ENCODE measurements at regions not wholly inside any gene's neighbourhood (a gene's known extent, or its start where the extent isn't known, plus 50 kb on each side); places are given as distances from the start of the nearest gene placed in this dataset.

GRCh38 chr1:184875218-184875617 lies 99.1 kb downstream of the NIBAN1 start (continued):
- TF ChIP-seq RELA (IDR thresholded peaks at IDR 0.05; ENCODE audit: borderline replicate concordance, partially characterized antibody) (no peak), ZNF24 (IDR thresholded peaks at IDR 0.05) (no peak)

DNA sequence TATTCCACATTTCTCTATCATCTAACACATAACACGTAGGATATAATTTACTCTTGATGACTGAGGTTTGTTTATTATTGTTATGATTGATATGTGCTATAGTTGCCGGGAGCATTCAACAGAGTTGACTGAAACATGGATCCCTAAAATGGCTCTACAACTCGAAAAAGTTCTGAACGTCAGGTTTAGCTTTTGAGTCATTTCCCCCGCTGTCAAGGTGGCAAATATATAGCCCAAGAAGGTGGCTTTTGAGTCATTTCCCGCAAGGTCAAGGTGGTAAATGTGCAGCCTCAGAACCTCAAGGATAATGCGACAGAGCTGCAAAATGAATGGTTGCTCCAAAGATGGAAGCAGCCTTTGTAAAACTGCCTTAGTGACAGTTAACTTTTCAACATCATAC lies 104.0 kb downstream of the NIBAN1 start:
- BruUV-seq (replicated peaks) = no TSS peak
- POLR2A ChIA-PET = interaction anchor here (0.5 kb wide), 1 partner anchor 176 kb away, joined by 3 read pairs; no protein-coding TSS in a partner anchor
- H3K27ac ChIP-seq (ENCODE audit: control insufficient read depth, insufficient read depth) = no peak overlapping the region
- peak; percentile 53 for ATAC-seq
- RAD21 ChIA-PET (ENCODE audit: unreplicated experiment) = interaction anchor here (0.7 to 1.2 kb wide), 2 partner anchors 32 to 136 kb away, joined by 3 to 5 read pairs; no protein-coding TSS in a partner anchor
- no peak overlapping the region for H3K9ac ChIP-seq (ENCODE audit: control insufficient read depth, insufficient read depth, low read length)
- H2AFZ ChIP-seq (ENCODE audit: control insufficient read depth, low read depth, low read length) = no peak overlapping the region; the same call in 1 of the 2 replicates
- peaks cover 30% of the 10 kb centered on the region for H3K4me1 ChIP-seq (ENCODE audit: control insufficient read depth, insufficient read depth, low read length)
- intact Hi-C loops (cut with micrococcal nuclease; ENCODE audit: unreplicated experiment) (no loop called here), in situ Hi-C loops (cut with MboI) (no loop called here)
- CTCF ChIA-PET = interaction anchor here (1.3 kb wide), 2 partner anchors 15 to 64 kb away, joined by 4 to 5 read pairs; no protein-coding TSS in a partner anchor
- H3K4me2 ChIP-seq (ENCODE audit: control insufficient read depth, insufficient read depth) = no peak overlapping the region
- DNase-seq (ENCODE audit: low read depth, low spot score) = no peak
- H3K27me3 ChIP-seq (replicated peaks in 1 of 2; ENCODE audit: control insufficient read depth in 2 of 2, insufficient read depth in 2 of 2, low read length in 1 of 2) = no peaks in the 10 kb centered on the region
- H3K36me3 ChIP-seq (ENCODE audit: control insufficient read depth in 2 of 2, insufficient read depth in 2 of 2, low read length in 1 of 2) = no peaks in the 10 kb centered on the region; a peak in 1 of 4 replicates
- 6% methylated on average over 7 of the region's 7 CpGs for WGBS (ENCODE audit: insufficient coverage, insufficient replicate concordance, low lambda C conversion rate, missing lambda C conversion rate)
- no peak for FAIRE-seq
- SMC1A ChIA-PET (ENCODE audit: uncharacterized antibody, unreplicated experiment) = interaction anchor here (0.6 to 4.9 kb wide), 7 partner anchors 10 to 112 kb away, joined by 3 to 29 read pairs (median 4); partner anchors contain the start of gene NIBAN1
- H3K4me3 ChIP-seq = no peak overlapping the region
- no peaks in the 10 kb centered on the region for H4K20me1 ChIP-seq (ENCODE audit: control insufficient read depth, insufficient read depth)
- no peaks in the 10 kb centered on the region for H3K79me2 ChIP-seq (ENCODE audit: control insufficient read depth, insufficient read depth, low read length)
- no peaks in the 10 kb centered on the region; the same call in 2 of the 3 replicates for H3K9me3 ChIP-seq (replicated peaks; ENCODE audit: control insufficient read depth, insufficient read depth, low read length)
- TF ChIP-seq SMC3 (IDR thresholded peaks at IDR 0.05; ENCODE audit: borderline replicate concordance, low read length) (no peak), NFIC (IDR thresholded peaks at IDR 0.05; ENCODE audit: low read depth, low read length) (peak; percentile 91), SKIL (IDR thresholded peaks at IDR 0.05; ENCODE audit: low read depth, poor library complexity, severe bottlenecking) (peak; percentile 27), CBX5 (IDR thresholded peaks at IDR 0.05; ENCODE audit: low read depth) (0 out of 2 replicates have a peak, but pooled peaks have one; percentile 38), ATF7 (IDR thresholded peaks at IDR 0.05; ENCODE audit: low read depth) (no peak), PML (IDR thresholded peaks at IDR 0.05; ENCODE audit: low read length) (peak; percentile 67), JUNB (IDR thresholded peaks at IDR 0.05) (peak; percentile 93), TCF12 (IDR thresholded peaks at IDR 0.05; ENCODE audit: low read depth, low read length) (0 out of 2 replicates have a peak, but pooled peaks have one; percentile 27), YY1 (IDR thresholded peaks at IDR 0.05; ENCODE audit: low read depth, low read length) (peak; percentile 38; the same call in 1 of the 2 replicates), ZBED1 (IDR thresholded peaks at IDR 0.05; ENCODE audit: borderline replicate concordance) (0 out of 2 replicates have a peak, but pooled peaks have one; percentile 40), RUNX3 (IDR thresholded peaks at IDR 0.05; ENCODE audit: low read length) (peak; percentile 91), STAT1 (conservative IDR thresholded peaks at IDR 0.05) (no peak), NR2F1 (conservative IDR thresholded peaks at IDR 0.05) (0 out of 2 replicates have a peak, but pooled peaks have one; percentile 37), CREB1 (IDR thresholded peaks at IDR 0.05; ENCODE audit: low read depth) (peak; percentile 51; the same call in 1 of the 2 replicates), BCL11A (IDR thresholded peaks at IDR 0.05; ENCODE audit: low read depth, low read length) (peak; percentile 79), MEF2A (IDR thresholded peaks at IDR 0.05; ENCODE audit: insufficient read depth, low read depth, low read length) (0 out of 2 replicates have a peak, but pooled peaks have one; percentile 60)
- TF ChIP-seq, protein P1, sequence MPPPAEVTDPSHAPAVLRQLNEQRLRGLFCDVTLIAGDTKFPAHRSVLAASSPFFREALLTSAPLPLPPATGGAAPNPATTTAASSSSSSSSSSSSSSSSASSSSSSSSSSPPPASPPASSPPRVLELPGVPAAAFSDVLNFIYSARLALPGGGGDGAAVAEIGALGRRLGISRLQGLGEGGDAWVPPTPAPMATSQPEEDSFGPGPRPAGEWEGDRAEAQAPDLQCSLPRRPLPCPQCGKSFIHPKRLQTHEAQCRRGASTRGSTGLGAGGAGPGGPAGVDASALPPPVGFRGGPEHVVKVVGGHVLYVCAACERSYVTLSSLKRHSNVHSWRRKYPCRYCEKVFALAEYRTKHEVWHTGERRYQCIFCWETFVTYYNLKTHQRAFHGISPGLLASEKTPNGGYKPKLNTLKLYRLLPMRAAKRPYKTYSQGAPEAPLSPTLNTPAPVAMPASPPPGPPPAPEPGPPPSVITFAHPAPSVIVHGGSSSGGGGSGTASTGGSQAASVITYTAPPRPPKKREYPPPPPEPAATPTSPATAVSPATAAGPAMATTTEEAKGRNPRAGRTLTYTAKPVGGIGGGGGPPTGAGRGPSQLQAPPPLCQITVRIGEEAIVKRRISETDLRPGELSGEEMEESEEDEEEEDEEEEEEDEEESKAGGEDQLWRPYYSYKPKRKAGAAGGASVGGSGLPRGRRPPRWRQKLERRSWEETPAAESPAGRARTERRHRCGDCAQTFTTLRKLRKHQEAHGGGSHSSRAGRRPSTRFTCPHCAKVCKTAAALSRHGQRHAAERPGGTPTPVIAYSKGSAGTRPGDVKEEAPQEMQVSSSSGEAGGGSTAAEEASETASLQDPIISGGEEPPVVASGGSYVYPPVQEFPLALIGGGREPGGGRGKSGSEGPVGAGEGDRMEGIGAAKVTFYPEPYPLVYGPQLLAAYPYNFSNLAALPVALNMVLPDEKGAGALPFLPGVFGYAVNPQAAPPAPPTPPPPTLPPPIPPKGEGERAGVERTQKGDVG (CRISPR knock-in tag; IDR thresholded peaks at IDR 0.05) = no peak

Data from GM12878 (cell line).